H1 (cell line): ENCODE measurements at regions not wholly inside any gene's neighbourhood (a gene's known extent, or its start where the extent isn't known, plus 50 kb on each side); places are given as distances from the start of the nearest gene placed in this dataset.

Source experiments
- CTCF ChIA-PET: fragments of 300-600 bp; sonication (Branson Sonifier 250); formaldehyde crosslinking; loops from one replicate; lab custom pipeline; 2021; ENCODE audit not compliant: partially characterized antibody; lab: Charles Lee
- POLR2A ChIA-PET: fragments of 300-600 bp; sonication (Branson Sonifier 250); formaldehyde crosslinking; loops from one replicate; lab custom pipeline; 2021; ENCODE audit warnings: inconsistent platforms; ENCODE audit not compliant: partially characterized antibody; lab: Charles Lee
- DNase-seq, 2 experiments: peaks; one replicate each; pipeline versions ENCODE4 v3.0.0 to v3.0.0-alpha.2; 2010 to 2022; ENCODE audit warnings: low spot score in 2 of 2, low read depth in 1 of 2, mixed read lengths in 1 of 2
- FAIRE-seq: peaks from 2 replicates; lab custom pipeline; 2011; peaks lifted over from hg19 to GRCh38; lab: Jason Lieb, UNC
- H2AFZ ChIP-seq: 2 replicates; pipeline ENCODE4 v1.8.1; 2012; ENCODE audit warnings: low read length, inconsistent platforms
- H2AK5ac ChIP-seq: 2 replicates; pipeline ENCODE4 v1.6.1; 2013; ENCODE audit warnings: low read depth, low read length
- H2BK120ac ChIP-seq: replicated peaks from 2 replicates; pipeline ENCODE3; 2013; ENCODE audit warnings: low read depth, low read length, inconsistent platforms
- H2BK12ac ChIP-seq: 2 replicates; pipeline ENCODE4 v1.6.1; 2013; ENCODE audit warnings: low read depth, low read length
- H2BK15ac ChIP-seq: 2 replicates; pipeline ENCODE4 v1.6.1; 2013; ENCODE audit warnings: low read length
- H2BK20ac ChIP-seq: 2 replicates; pipeline ENCODE4 v1.6.1; 2013; ENCODE audit warnings: low read length
- H2BK5ac ChIP-seq: 2 replicates; pipeline ENCODE4 v1.6.1; 2013; ENCODE audit warnings: low read depth, low read length
- H3K14ac ChIP-seq: 2 replicates; pipeline ENCODE4 v1.6.1; 2013; ENCODE audit warnings: inconsistent platforms; ENCODE audit not compliant: insufficient read length
- H3K18ac ChIP-seq: 2 replicates; pipeline ENCODE4 v1.6.1; 2013; ENCODE audit warnings: low read length; ENCODE audit errors: extremely low read depth
- H3K23ac ChIP-seq: 2 replicates; pipeline ENCODE4 v1.6.1; 2013; ENCODE audit warnings: inconsistent platforms; ENCODE audit not compliant: insufficient read length
- H3K23me2 ChIP-seq: 2 replicates; pipeline ENCODE4 v1.6.1; 2013; ENCODE audit warnings: low read depth, low read length
- H3K27ac ChIP-seq: 2 replicates; pipeline ENCODE4 v1.6.1; 2011; ENCODE audit warnings: low read depth, low read length, inconsistent platforms
- H3K27me3 ChIP-seq, 4 experiments: replicated peaks in 1 of 4; 1 replicate in 1 of 4; 2 replicates in 3 of 4; pipeline versions ENCODE4 v1.6.1 to v1.8.1; 2011 to 2013; ENCODE audit warnings: low read length in 3 of 4, mild to moderate bottlenecking in 3 of 4, inconsistent platforms in 2 of 4, mixed read lengths in 2 of 4, moderate library complexity in 1 of 4; ENCODE audit not compliant: control insufficient read depth in 3 of 4, insufficient read depth in 3 of 4; ENCODE audit errors: extremely low read depth in 1 of 4
- H3K36me3 ChIP-seq, 4 experiments: 2 replicates each; pipeline versions ENCODE4 v1.6.1 to v1.8.1; 2011 to 2013; ENCODE audit warnings: mild to moderate bottlenecking in 4 of 4, low read length in 3 of 4, moderate library complexity in 2 of 4, control low read depth in 1 of 4, inconsistent platforms in 1 of 4; ENCODE audit not compliant: insufficient read depth in 4 of 4, control insufficient read depth in 2 of 4
- H3K4ac ChIP-seq: replicated peaks from 2 replicates; pipeline ENCODE3; 2013; ENCODE audit warnings: low read length, low read depth, mixed read lengths, inconsistent platforms; ENCODE audit not compliant: insufficient read length
- H3K4me1 ChIP-seq, 4 experiments: replicated peaks in 1 of 4; 1 replicate in 1 of 4; 2 replicates in 3 of 4; pipeline versions ENCODE4 v1.6.1 to v1.8.1; 2011 to 2013; ENCODE audit warnings: low read length in 3 of 4, inconsistent platforms in 2 of 4, mixed read lengths in 1 of 4; ENCODE audit not compliant: insufficient read depth in 4 of 4, control insufficient read depth in 3 of 4
- H3K4me2 ChIP-seq, 2 experiments: 2 replicates each; pipeline versions ENCODE4 v1.6.1 to v1.8.1; 2011 to 2013; ENCODE audit warnings: low read depth in 2 of 2, low read length in 2 of 2, control low read depth in 1 of 2, inconsistent platforms in 1 of 2, mild to moderate bottlenecking in 1 of 2; ENCODE audit not compliant: insufficient read depth in 1 of 2
- H3K4me3 ChIP-seq, 4 experiments: fragments of 200-600, 300-600 bp in 1 of 4; sonication (generic), shearing (Covaris generic), sonication (Bioruptor Twin) in 1 of 4; 2 replicates each; pipeline versions ENCODE4 v1.5.1 to v1.8.1; 2011 to 2016; ENCODE audit warnings: low read length in 4 of 4, low read depth in 3 of 4, control low read depth in 2 of 4, inconsistent platforms in 2 of 4, mild to moderate bottlenecking in 2 of 4, mixed read lengths in 1 of 4, moderate library complexity in 1 of 4; ENCODE audit not compliant: insufficient read depth in 2 of 4; ENCODE audit errors: extremely low read depth in 1 of 4
- H3K56ac ChIP-seq: replicated peaks from 2 replicates; pipeline ENCODE3; 2013; ENCODE audit warnings: low read depth, mild to moderate bottlenecking, mixed read lengths, low read length, inconsistent platforms; ENCODE audit not compliant: insufficient read length
- H3K79me1 ChIP-seq: 2 replicates; pipeline ENCODE4 v1.6.1; 2013; ENCODE audit warnings: low read depth, low read length, control low read depth
- H3K79me2 ChIP-seq, 2 experiments: 2 replicates each; pipeline versions ENCODE4 v1.6.1 to v1.8.1; 2012 to 2013; ENCODE audit warnings: low read length in 2 of 2, mild to moderate bottlenecking in 2 of 2, inconsistent platforms in 1 of 2; ENCODE audit not compliant: insufficient read depth in 2 of 2, control insufficient read depth in 1 of 2
- H3K9ac ChIP-seq, 4 experiments: replicated peaks in 1 of 4; 1 replicate in 1 of 4; 2 replicates in 3 of 4; pipeline versions ENCODE4 v1.6.1 to v1.8.1; 2011 to 2013; ENCODE audit warnings: low read depth in 3 of 4, low read length in 3 of 4, control low read depth in 2 of 4, mild to moderate bottlenecking in 2 of 4, moderate library complexity in 2 of 4, inconsistent platforms in 1 of 4; ENCODE audit errors: extremely low read depth in 1 of 4
- H3K9me3 ChIP-seq, 2 experiments: 2 replicates each; pipeline versions ENCODE4 v1.6.1 to v1.8.1; 2012 to 2013; ENCODE audit warnings: mild to moderate bottlenecking in 2 of 2, moderate library complexity in 2 of 2, control low read depth in 1 of 2, inconsistent platforms in 1 of 2, low read depth in 1 of 2, low read length in 1 of 2, mixed read lengths in 1 of 2; ENCODE audit not compliant: insufficient read depth in 2 of 2
- H4K20me1 ChIP-seq, 2 experiments: replicated peaks in 1 of 2; 2 replicates each; pipeline versions ENCODE3 to v1.8.1; 2011 to 2013; ENCODE audit warnings: inconsistent platforms in 2 of 2, low read length in 2 of 2, mild to moderate bottlenecking in 1 of 2; ENCODE audit not compliant: insufficient read depth in 2 of 2, control insufficient read depth in 1 of 2
- H4K5ac ChIP-seq: 2 replicates; pipeline ENCODE4 v1.6.1; 2013; ENCODE audit warnings: low read length, low read depth, mixed read lengths, inconsistent platforms; ENCODE audit not compliant: insufficient read length
- H4K8ac ChIP-seq: 2 replicates; pipeline ENCODE4 v1.8.0; 2013; ENCODE audit warnings: mild to moderate bottlenecking, moderate library complexity, low read length, inconsistent platforms; ENCODE audit not compliant: insufficient read depth; ENCODE audit errors: extremely low read depth
- H4K91ac ChIP-seq: replicated peaks from 2 replicates; pipeline ENCODE3; 2013; ENCODE audit warnings: low read length, mixed read lengths, inconsistent platforms; ENCODE audit not compliant: insufficient read length
- CHD2 ChIP-seq: IDR thresholded peaks from 2 replicates; pipeline ENCODE4 v1.6.1; 2012; ENCODE audit warnings: low read length, improper control_type of control experiment
- MAFK ChIP-seq: IDR thresholded peaks from 2 replicates; pipeline ENCODE4 v1.6.1; 2012; ENCODE audit warnings: low read depth, mild to moderate bottlenecking, improper control_type of control experiment, low read length
- RXRA ChIP-seq: IDR thresholded peaks from 2 replicates; pipeline ENCODE4 v1.6.1; 2011; ENCODE audit warnings: low read depth, mild to moderate bottlenecking, low read length, moderate library complexity; ENCODE audit not compliant: insufficient read depth
- WGBS, 2 experiments: shearing (Covaris generic) in 1 of 2; methylation state at CpG; one replicate each; pipeline versions ENCODE4 v1.1.6 to v1.1.7; 2013 to 2015; ENCODE audit warnings: low lambda C conversion rate in 2 of 2, mixed read lengths in 2 of 2, inconsistent platforms in 1 of 2, low coverage in 1 of 2, missing lambda C conversion rate in 1 of 2; ENCODE audit not compliant: insufficient replicate concordance in 2 of 2, insufficient coverage in 1 of 2, insufficient read length in 1 of 2; ENCODE audit errors: extremely low coverage in 1 of 2, missing lambda C conversion rate in 1 of 2; 5-methylcytosine and 5-hydroxymethylcytosine counted together

DNA sequence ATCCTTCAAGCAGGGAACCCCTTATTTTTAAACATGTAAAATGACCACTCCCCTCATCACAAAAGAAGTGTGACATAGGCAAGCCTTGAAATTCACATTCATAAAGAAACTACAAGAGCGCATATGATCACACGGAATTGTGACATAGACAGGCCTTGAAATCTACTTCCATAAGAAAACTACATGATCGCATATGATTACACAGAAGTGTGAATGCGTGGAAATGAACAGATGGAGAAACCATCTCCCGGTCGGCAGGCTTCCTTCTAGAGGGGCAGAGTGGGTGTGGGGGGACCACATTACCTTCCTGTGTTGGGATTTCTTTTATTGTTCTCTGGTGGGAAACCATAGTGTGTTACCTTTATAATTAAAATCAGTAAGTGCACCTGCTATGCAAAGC, 285.1 kb upstream of the ADARB2 start:
- 92% methylated on average over 6 of the region's 6 CpGs; no CpG with 5 or more reads in 1 of the 2 experiments for WGBS, 2 experiments
- Histone ChIP-seq H3K23me2 (no peaks in the 10 kb centered on the region), H3K4me3 (no peak overlapping the region), H2BK20ac (no peak overlapping the region), H3K56ac (no peak overlapping the region), H3K23ac (no peak overlapping the region), H2BK120ac (no peak overlapping the region), H3K4me2 (no peak overlapping the region), H3K36me3 (no peaks in the 10 kb centered on the region), H2AK5ac (no peak overlapping the region), H3K14ac (no peak overlapping the region), H4K20me1 (peaks cover 0 to 3% of the 10 kb centered on the region in 2 experiments), H4K91ac (no peak overlapping the region), H3K79me1 (no peaks in the 10 kb centered on the region), H2BK15ac (no peak overlapping the region), H3K9me3 (no peaks in the 10 kb centered on the region), H2BK12ac (no peak overlapping the region), H3K9ac (no peak overlapping the region), H3K27ac (no peak overlapping the region), H3K4me1 (no peaks in the 10 kb centered on the region), H3K18ac (no peak overlapping the region), H2AFZ (no peak overlapping the region), H3K79me2 (no peaks in the 10 kb centered on the region), H2BK5ac (no peak overlapping the region), H3K4ac (no peak overlapping the region), H4K8ac (no peak overlapping the region), H4K5ac (no peak overlapping the region), H3K27me3 (no peaks in the 10 kb centered on the region)
- ChIA-PET CTCF (no interaction called here), POLR2A (no interaction called here)
- DNase-seq (no peak), FAIRE-seq (no peak)
- TF ChIP-seq MAFK (no peak), CHD2 (no peak), RXRA (no peak)
